Mesendoderm (in vitro differentiated cells): ENCODE measurements at regions not wholly inside any gene's neighbourhood (a gene's known extent, or its start where the extent isn't known, plus 50 kb on each side); places are given as distances from the start of the nearest gene placed in this dataset.

Source experiments
- DNase-seq: peaks from one replicate; pipeline ENCODE4 v3.0.0; 2013
- H2AK5ac ChIP-seq: 2 replicates; pipeline ENCODE4 v1.6.1; 2013; ENCODE audit warnings: low read length, inconsistent platforms
- H2BK120ac ChIP-seq: 2 replicates; pipeline ENCODE4 v1.6.1; 2013; ENCODE audit warnings: low read depth, mild to moderate bottlenecking, low read length, moderate library complexity, mixed read lengths
- H2BK15ac ChIP-seq: replicated peaks from 2 replicates; pipeline ENCODE4 v1.6.1; 2013; ENCODE audit warnings: low read depth, mild to moderate bottlenecking, moderate library complexity
- H2BK5ac ChIP-seq: 2 replicates; pipeline ENCODE4 v1.6.1; 2013; ENCODE audit warnings: low read length, inconsistent platforms
- H3K18ac ChIP-seq: 2 replicates; pipeline ENCODE4 v1.6.1; 2013; ENCODE audit warnings: mild to moderate bottlenecking, low read length, mixed read lengths
- H3K23ac ChIP-seq: one replicate; pipeline ENCODE4 v1.6.1; 2013; ENCODE audit warnings: low read length
- H3K27ac ChIP-seq: 2 replicates; pipeline ENCODE4 v1.5.1; 2013; ENCODE audit warnings: low read depth, mild to moderate bottlenecking, inconsistent platforms, low read length, moderate library complexity
- H3K27me3 ChIP-seq: 2 replicates; pipeline ENCODE4 v1.6.1; 2013; ENCODE audit warnings: low read length, control low read depth, mild to moderate bottlenecking, inconsistent platforms; ENCODE audit not compliant: insufficient read depth, poor library complexity
- H3K36me3 ChIP-seq: 2 replicates; pipeline ENCODE4 v1.6.1; 2013; ENCODE audit warnings: low read length, inconsistent platforms; ENCODE audit not compliant: control insufficient read depth, insufficient read depth
- H3K4ac ChIP-seq: one replicate; pipeline ENCODE4 v1.6.1; 2013; ENCODE audit warnings: low read depth, mild to moderate bottlenecking, low read length, moderate library complexity
- H3K4me1 ChIP-seq: 2 replicates; pipeline ENCODE4 v1.6.1; 2013; ENCODE audit warnings: low read depth, low read length, inconsistent platforms; ENCODE audit not compliant: control insufficient read depth
- H3K4me2 ChIP-seq: 2 replicates; pipeline ENCODE4 v1.6.1; 2013; ENCODE audit warnings: low read length
- H3K4me3 ChIP-seq: 2 replicates; pipeline ENCODE4 v1.5.1; 2013; ENCODE audit warnings: mild to moderate bottlenecking, low read length
- H3K56ac ChIP-seq: one replicate; pipeline ENCODE4 v1.6.1; 2013; ENCODE audit warnings: low read length
- H3K79me1 ChIP-seq: 2 replicates; pipeline ENCODE4 v1.6.1; 2013; ENCODE audit warnings: low read length, inconsistent platforms
- H3K79me2 ChIP-seq: 2 replicates; pipeline ENCODE4 v1.6.1; 2013; ENCODE audit warnings: mild to moderate bottlenecking, low read length; ENCODE audit not compliant: control insufficient read depth, insufficient read depth
- H3K9ac ChIP-seq: 2 replicates; pipeline ENCODE4 v1.6.1; 2013; ENCODE audit warnings: low read length, inconsistent platforms
- H4K5ac ChIP-seq: one replicate; pipeline ENCODE4 v1.6.1; 2013; ENCODE audit warnings: low read length
- H4K8ac ChIP-seq: one replicate; pipeline ENCODE4 v1.6.1; 2013; ENCODE audit warnings: low read depth, mild to moderate bottlenecking, control low read depth, low read length, moderate library complexity
- WGBS: extraction: QIAGEN DNeasy Blood & Tissue Kit; methylation state at CpG from one replicate; pipeline ENCODE4 v1.1.7; 2013; ENCODE audit warnings: low lambda C conversion rate, missing lambda C conversion rate; ENCODE audit not compliant: insufficient coverage; ENCODE audit errors: extremely low coverage; 5-methylcytosine and 5-hydroxymethylcytosine counted together

DNA sequence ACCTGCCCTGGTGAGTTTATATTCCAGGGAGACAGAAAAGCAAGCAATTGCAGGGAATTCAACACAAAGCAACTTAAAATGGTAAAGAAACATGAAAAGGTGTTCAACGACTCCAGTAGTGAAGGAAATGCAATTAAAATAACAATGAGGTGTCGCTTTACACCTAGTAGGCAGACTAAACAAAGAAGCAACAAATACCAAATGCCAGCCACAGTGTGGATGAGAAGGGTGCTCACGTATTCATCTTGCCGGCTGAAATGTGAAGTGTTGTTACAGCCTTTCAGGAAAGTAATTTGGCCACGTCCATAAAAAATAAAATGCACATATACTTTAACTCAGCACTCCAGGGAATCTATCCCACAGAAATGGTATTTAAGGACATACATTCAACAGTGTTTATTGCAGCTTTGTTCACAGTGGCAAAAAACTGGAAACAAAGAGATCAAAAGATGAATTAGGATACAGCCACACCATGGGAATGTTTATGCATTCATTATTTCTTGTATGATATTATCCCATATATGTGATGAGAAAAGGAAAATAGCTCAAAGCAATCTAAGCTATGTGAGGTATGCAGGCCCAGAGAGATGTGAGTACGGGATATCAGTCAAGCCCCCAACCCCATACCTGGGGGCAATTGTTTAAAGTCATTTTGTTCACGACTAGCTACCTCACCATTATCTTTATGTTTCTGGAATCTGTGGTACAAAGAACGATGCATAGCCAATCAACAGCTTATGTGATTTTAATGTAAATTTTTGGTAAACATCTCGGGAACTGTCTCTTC is 266.0 kb upstream of the SOX4 start:
- no peak overlapping the region for H2BK120ac ChIP-seq
- H2AK5ac ChIP-seq: no peak overlapping the region
- no peaks in the 10 kb centered on the region for H3K27me3 ChIP-seq
- H3K79me1 ChIP-seq: no peaks in the 10 kb centered on the region
- H3K23ac ChIP-seq: no peak overlapping the region
- H3K27ac ChIP-seq: peak overlapping the region; percentile 28
- H4K5ac ChIP-seq: no peak overlapping the region
- no peaks in the 10 kb centered on the region for H3K79me2 ChIP-seq
- no peaks in the 10 kb centered on the region for H3K4me1 ChIP-seq
- H3K56ac ChIP-seq: no peak overlapping the region
- no peak overlapping the region for H3K4ac ChIP-seq
- H3K4me3 ChIP-seq: no peak overlapping the region
- no peak overlapping the region for H4K8ac ChIP-seq
- H3K4me2 ChIP-seq: no peak overlapping the region
- no peak overlapping the region for H2BK15ac ChIP-seq
- no peak overlapping the region for H3K9ac ChIP-seq
- no CpG with 5 or more reads among the region's 9 CpGs for WGBS
- H2BK5ac ChIP-seq: peak overlapping the region; percentile 15
- no peaks in the 10 kb centered on the region for H3K36me3 ChIP-seq
- DNase-seq: peak; percentile 82
- H3K18ac ChIP-seq: peak overlapping the region; percentile 78

DNA sequence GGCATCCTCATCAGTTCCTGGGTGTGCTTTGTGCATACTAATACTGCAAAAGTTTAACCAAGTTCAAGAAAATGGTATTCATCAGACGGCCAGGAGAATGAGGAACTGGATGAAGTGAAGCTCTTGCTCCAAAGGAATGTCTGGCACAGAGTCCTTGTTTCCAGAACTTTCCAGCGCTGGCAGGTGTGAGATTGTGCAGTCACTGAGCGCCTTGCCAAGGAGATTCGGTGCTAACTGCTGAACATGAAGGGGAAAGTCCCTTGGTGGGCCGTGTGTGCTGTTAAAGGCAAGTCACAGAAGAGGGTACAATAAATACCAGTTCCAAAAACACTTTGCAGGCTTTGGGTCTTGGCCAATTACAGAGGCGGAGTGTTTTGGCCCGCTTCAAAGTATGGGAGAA is 262.3 kb upstream of the SOX4 start:
- H3K56ac ChIP-seq: no peak overlapping the region
- no peak overlapping the region for H3K18ac ChIP-seq
- no peak overlapping the region for H3K4ac ChIP-seq
- H3K9ac ChIP-seq: no peak overlapping the region
- no peaks in the 10 kb centered on the region for H3K79me1 ChIP-seq
- H3K36me3 ChIP-seq: no peaks in the 10 kb centered on the region
- WGBS: no CpG with 5 or more reads among the region's 7 CpGs
- H3K27ac ChIP-seq: no peak overlapping the region
- no peak overlapping the region for H3K4me3 ChIP-seq
- H4K8ac ChIP-seq: no peak overlapping the region
- H2AK5ac ChIP-seq: no peak overlapping the region
- no peak for DNase-seq
- H3K4me1 ChIP-seq: no peaks in the 10 kb centered on the region
- H4K5ac ChIP-seq: no peak overlapping the region
- H2BK5ac ChIP-seq: no peak overlapping the region
- H2BK120ac ChIP-seq: no peak overlapping the region
- no peaks in the 10 kb centered on the region for H3K27me3 ChIP-seq
- H3K4me2 ChIP-seq: no peak overlapping the region
- no peak overlapping the region for H3K23ac ChIP-seq
- no peaks in the 10 kb centered on the region for H3K79me2 ChIP-seq
- no peak overlapping the region for H2BK15ac ChIP-seq

DNA sequence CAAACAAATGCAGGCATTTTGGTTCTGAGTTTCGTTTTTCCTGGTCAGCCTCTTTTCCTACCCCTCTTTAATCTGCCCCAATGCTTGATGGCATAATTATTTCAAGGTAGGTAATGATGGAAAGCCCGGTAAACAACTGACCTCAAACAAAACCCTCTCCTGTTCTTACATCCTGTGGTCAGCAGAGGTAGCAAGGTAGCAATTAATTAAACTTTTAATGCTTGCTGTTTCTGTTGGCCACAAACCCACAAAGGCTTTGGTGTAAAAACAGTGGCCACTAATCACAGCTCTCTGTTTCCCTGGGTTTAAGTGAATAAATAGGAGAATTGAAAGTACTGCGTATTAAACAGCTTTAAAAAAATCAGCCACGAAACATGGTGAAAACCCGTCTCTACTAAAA is 261.5 kb upstream of the SOX4 start:
- no peak overlapping the region for H3K9ac ChIP-seq
- H3K4me3 ChIP-seq: no peak overlapping the region
- no CpG with 5 or more reads among the region's 5 CpGs for whole genome bisulfite sequencing
- H3K36me3 ChIP-seq: no peaks in the 10 kb centered on the region
- H3K27me3 ChIP-seq: no peaks in the 10 kb centered on the region
- no peak overlapping the region for H2BK5ac ChIP-seq
- no peak overlapping the region for H3K18ac ChIP-seq
- H3K23ac ChIP-seq: no peak overlapping the region
- no peak overlapping the region for H3K4me2 ChIP-seq
- H3K27ac ChIP-seq: no peak overlapping the region
- H3K4ac ChIP-seq: peak overlapping the region; percentile 20
- H2BK15ac ChIP-seq: no peak overlapping the region
- H3K79me1 ChIP-seq: no peaks in the 10 kb centered on the region
- H3K56ac ChIP-seq: no peak overlapping the region
- no peak overlapping the region for H2BK120ac ChIP-seq
- DNase-seq: no peak
- H4K5ac ChIP-seq: no peak overlapping the region
- no peak overlapping the region for H4K8ac ChIP-seq
- no peaks in the 10 kb centered on the region for H3K4me1 ChIP-seq
- no peaks in the 10 kb centered on the region for H3K79me2 ChIP-seq
- no peak overlapping the region for H2AK5ac ChIP-seq

DNA sequence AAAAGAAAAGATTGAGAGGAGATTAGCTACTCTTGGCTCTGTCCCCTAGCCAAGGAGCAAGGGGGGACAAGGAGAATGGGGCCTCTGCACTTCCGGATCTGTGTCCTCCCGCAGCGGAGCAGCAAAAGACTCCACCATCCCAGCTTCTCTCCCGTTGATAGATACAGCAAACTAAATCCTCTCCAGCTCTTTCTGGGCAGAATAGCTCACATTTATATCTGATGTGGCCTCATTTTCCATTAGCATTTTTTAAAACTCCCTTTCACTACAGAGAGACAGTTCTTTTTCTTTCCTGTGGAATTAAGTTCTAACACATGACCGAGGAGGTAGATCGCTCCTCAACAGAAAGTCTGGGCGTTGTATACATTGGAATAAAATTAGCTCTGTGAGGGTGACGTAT is 260.9 kb upstream of the SOX4 start:
- Histone ChIP-seq H3K4me1 (no peaks in the 10 kb centered on the region), H4K8ac (no peak overlapping the region), H3K9ac (no peak overlapping the region), H3K79me1 (no peaks in the 10 kb centered on the region), H3K56ac (no peak overlapping the region), H3K4me2 (no peak overlapping the region), H3K79me2 (no peaks in the 10 kb centered on the region), H2AK5ac (no peak overlapping the region), H4K5ac (no peak overlapping the region), H3K27me3 (no peaks in the 10 kb centered on the region), H3K4ac (peak overlapping the region; percentile 59), H3K18ac (no peak overlapping the region), H2BK15ac (no peak overlapping the region), H2BK5ac (no peak overlapping the region), H3K23ac (no peak overlapping the region), H2BK120ac (no peak overlapping the region), H3K4me3 (no peak overlapping the region), H3K27ac (no peak overlapping the region), H3K36me3 (no peaks in the 10 kb centered on the region)
- no peak for DNase-seq
- no CpG with 5 or more reads among the region's 8 CpGs for WGBS

DNA sequence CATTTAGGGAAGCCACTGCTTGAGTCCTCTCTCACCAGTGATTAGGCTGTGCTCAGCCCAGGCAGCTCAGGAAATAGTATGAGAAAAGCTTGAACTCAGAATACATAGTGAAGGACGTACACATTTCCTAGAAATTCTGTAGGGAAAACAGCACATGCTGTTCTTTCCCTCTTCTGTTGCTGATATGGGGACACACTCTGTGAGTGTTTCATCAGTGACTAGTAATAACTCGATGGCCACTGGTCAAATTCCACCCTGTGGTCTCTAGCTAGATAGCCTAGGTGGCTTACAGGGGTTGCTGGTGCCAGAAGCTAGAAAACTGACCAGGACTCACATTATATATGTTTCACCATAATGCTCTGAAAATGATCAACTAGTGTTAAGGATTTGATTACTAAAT is 259.8 kb upstream of the SOX4 start:
- Histone ChIP-seq H3K79me2 (no peaks in the 10 kb centered on the region), H3K4me2 (no peak overlapping the region), H4K5ac (no peak overlapping the region), H3K79me1 (no peaks in the 10 kb centered on the region), H2BK15ac (no peak overlapping the region), H2BK120ac (no peak overlapping the region), H2BK5ac (no peak overlapping the region), H3K9ac (no peak overlapping the region), H3K56ac (no peak overlapping the region), H3K4me3 (no peak overlapping the region), H3K36me3 (no peaks in the 10 kb centered on the region), H3K4ac (no peak overlapping the region), H3K18ac (no peak overlapping the region), H3K4me1 (no peaks in the 10 kb centered on the region), H3K23ac (no peak overlapping the region), H2AK5ac (no peak overlapping the region), H3K27ac (no peak overlapping the region), H4K8ac (no peak overlapping the region), H3K27me3 (no peaks in the 10 kb centered on the region)
- no peak for DNase-seq
- no CpG with 5 or more reads among the region's 2 CpGs for WGBS

DNA sequence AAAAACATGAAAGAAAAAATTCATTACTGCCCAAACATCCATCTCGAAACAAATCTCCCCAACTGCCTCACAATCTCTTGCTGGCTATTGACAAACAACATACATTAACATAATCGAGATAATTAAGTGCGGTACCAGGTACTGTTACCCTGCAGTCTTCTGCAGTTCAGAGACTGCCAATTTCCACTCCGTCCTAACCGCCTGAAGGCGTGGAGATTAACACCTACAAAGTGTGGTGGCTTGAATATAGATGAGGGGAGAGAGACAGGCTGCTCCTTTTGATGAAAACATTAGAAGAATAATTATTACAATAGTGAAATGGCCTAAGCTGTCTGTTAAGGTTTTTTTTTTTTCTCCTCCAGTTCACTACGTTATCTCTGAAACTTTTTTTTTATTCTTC is 258.9 kb upstream of the SOX4 start:
- Histone ChIP-seq H3K56ac (no peak overlapping the region), H3K4me3 (no peak overlapping the region), H4K8ac (no peak overlapping the region), H2BK120ac (no peak overlapping the region), H3K9ac (no peak overlapping the region), H3K4me2 (no peak overlapping the region), H3K23ac (no peak overlapping the region), H2AK5ac (no peak overlapping the region), H3K18ac (no peak overlapping the region), H3K27me3 (no peaks in the 10 kb centered on the region), H3K27ac (no peak overlapping the region), H3K79me1 (no peaks in the 10 kb centered on the region), H3K4me1 (no peaks in the 10 kb centered on the region), H4K5ac (no peak overlapping the region), H3K36me3 (no peaks in the 10 kb centered on the region), H2BK5ac (no peak overlapping the region), H2BK15ac (no peak overlapping the region), H3K79me2 (no peaks in the 10 kb centered on the region), H3K4ac (no peak overlapping the region)
- WGBS: no CpG with 5 or more reads among the region's 7 CpGs
- DNase-seq: peak; percentile 35
